Uterus (tissue), 3 donors: ENCODE measurements at regions not wholly inside any gene's neighbourhood (a gene's known extent, or its start where the extent isn't known, plus 50 kb on each side); places are given as distances from the start of the nearest gene placed in this dataset.

Experiments
- DNase-seq, 2 donors: peaks; one replicate each; pipeline ENCODE4 v3.0.0-alpha.2; 2019 to 2020
- H3K27ac ChIP-seq, 2 donors: fragments of 200-600 bp; sonication (generic); 1 replicate in 1 of 2; 2 replicates in 1 of 2; pipeline ENCODE4 v1.5.1; 2016 to 2018
- H3K27me3 ChIP-seq, 2 donors: fragments of 200-600 bp; sonication (generic); one replicate each; pipeline ENCODE4 v1.5.1; 2018 to 2019; ENCODE audit warnings: control low read depth in 1 of 2
- H3K36me3 ChIP-seq, 2 donors: fragments of 200-600 bp; sonication (generic); one replicate each; pipeline ENCODE4 v1.5.1; 2019; ENCODE audit warnings: control low read depth in 1 of 2
- H3K4me1 ChIP-seq, 2 donors: fragments of 200-600 bp; sonication (generic); one replicate each; pipeline ENCODE4 v1.5.1; 2018 to 2019; ENCODE audit warnings: control low read depth in 1 of 2
- H3K4me3 ChIP-seq, 2 donors: fragments of 200-600 bp; sonication (generic); 1 replicate in 1 of 2; 2 replicates in 1 of 2; pipeline ENCODE4 v1.5.1; 2018 to 2019; ENCODE audit warnings: mild to moderate bottlenecking in 1 of 2
- H3K9me3 ChIP-seq, 2 donors: fragments of 200-600 bp; sonication (generic); one replicate each; pipeline ENCODE4 v1.5.1; 2019; ENCODE audit warnings: control low read depth in 1 of 2
- POLR2A ChIP-seq, 2 donors: fragments of 450-650 bp; IDR thresholded peaks; one replicate each; pipeline ENCODE4 v1.6.1; 2016; ENCODE audit warnings: antibody characterized with exemption in 2 of 2, mild to moderate bottlenecking in 1 of 2, moderate library complexity in 1 of 2
- intact Hi-C: fragments of 100-400 bp; cut with DNase I; formaldehyde crosslinking; loops from one replicate; pipeline ENCODE4 v1.15.1; 2023; ENCODE audit warnings: low total_unique reads
- TF ChIP-seq, protein P1 (sequence below), 4 experiments: fragments of 200-600 bp in 2 of 4; fragments of 450-650 bp in 2 of 4; sonication (generic) in 2 of 4; IDR thresholded peaks; one replicate each; pipeline ENCODE4 v1.5.1; 2016 to 2019; ENCODE audit warnings: antibody characterized with exemption in 4 of 4, mild to moderate bottlenecking in 2 of 4, moderate library complexity in 1 of 4
- donor health status: DM: yes; HTN: yes; CAD: no.

DNA sequence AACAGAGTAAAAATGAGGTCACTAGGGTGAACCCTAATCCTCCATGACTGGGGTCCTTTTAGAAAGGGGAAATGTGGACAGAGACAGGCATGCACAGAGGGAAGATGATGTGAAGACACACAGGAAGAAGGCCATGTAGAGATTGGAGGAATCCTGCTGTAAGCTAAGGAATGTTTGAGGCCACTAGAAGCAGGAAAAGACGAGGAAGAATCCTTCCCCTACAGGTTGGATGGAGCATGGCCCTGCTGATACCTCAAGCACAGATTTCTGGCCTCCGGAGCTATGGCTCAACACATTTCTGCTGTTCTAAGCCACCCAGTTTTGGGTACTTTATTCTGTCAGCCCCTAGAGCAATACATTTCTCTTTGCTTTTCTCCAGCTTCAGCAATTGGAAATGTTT is 486.9 kb downstream of the MIAT start:
- intact Hi-C loops: no loop called here
- TF ChIP-seq POLR2A (IDR thresholded peaks at IDR 0.05): no peak
- TF ChIP-seq, protein P1, sequence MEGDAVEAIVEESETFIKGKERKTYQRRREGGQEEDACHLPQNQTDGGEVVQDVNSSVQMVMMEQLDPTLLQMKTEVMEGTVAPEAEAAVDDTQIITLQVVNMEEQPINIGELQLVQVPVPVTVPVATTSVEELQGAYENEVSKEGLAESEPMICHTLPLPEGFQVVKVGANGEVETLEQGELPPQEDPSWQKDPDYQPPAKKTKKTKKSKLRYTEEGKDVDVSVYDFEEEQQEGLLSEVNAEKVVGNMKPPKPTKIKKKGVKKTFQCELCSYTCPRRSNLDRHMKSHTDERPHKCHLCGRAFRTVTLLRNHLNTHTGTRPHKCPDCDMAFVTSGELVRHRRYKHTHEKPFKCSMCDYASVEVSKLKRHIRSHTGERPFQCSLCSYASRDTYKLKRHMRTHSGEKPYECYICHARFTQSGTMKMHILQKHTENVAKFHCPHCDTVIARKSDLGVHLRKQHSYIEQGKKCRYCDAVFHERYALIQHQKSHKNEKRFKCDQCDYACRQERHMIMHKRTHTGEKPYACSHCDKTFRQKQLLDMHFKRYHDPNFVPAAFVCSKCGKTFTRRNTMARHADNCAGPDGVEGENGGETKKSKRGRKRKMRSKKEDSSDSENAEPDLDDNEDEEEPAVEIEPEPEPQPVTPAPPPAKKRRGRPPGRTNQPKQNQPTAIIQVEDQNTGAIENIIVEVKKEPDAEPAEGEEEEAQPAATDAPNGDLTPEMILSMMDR (IDR thresholded peaks at IDR 0.05): no peak
- H3K36me3 ChIP-seq: no peaks in the 10 kb centered on the region

DNA sequence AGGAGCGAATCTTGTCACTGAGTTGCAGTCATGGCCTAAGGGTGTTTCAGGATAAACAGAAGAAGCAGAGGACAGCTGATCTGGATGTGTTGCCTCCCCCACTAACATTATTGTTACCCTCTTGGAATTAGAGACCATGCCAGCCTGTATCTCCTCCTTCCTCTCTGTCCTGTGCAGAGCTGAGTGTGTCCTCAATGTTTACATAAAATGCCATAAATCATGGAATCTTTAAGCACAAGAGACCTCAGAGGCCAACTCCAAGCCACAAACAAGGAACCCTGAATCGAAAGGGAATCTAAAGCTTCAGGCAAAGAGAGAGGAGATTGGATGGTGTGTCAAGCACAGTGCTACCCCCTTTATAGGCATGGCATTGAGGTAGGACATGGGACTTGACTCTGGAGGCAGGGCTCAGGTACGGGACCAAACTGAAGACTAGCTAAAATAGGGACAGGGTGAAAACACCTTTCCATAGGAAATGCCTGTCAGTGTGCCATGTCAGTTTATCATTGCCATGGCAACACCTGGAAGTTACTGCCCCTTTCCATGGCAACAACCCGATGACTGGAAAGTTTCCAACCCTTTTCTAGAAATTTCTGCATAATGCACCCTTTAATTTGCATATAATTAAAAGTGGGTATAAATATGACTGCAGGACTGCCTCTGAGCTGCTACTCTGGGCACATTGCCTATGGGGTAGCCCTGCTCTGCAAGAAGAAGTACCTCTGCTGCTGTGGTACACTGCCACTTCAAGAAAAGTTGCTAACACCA is 489.7 kb downstream of the MIAT start:
- no peak for DNase-seq
- Histone ChIP-seq H3K36me3 (no peaks in the 10 kb centered on the region), H3K27me3 (no peaks in the 10 kb centered on the region), H3K4me3 (no peak overlapping the region), H3K9me3 (no peaks in the 10 kb centered on the region), H3K27ac (no peak overlapping the region), H3K4me1 (no peaks in the 10 kb centered on the region)
- no peak for TF ChIP-seq POLR2A (IDR thresholded peaks at IDR 0.05)
- TF ChIP-seq, protein P1 (IDR thresholded peaks at IDR 0.05): no peak
- intact Hi-C loops: no loop called here

More for the DNA sequence above, 486.9 kb downstream of the MIAT start:
- Histone ChIP-seq H3K4me1 (no peaks in the 10 kb centered on the region), H3K27ac (no peak overlapping the region), H3K27me3 (no peaks in the 10 kb centered on the region), H3K4me3 (no peak overlapping the region), H3K9me3 (no peaks in the 10 kb centered on the region)
- no peak for DNase-seq

DNA sequence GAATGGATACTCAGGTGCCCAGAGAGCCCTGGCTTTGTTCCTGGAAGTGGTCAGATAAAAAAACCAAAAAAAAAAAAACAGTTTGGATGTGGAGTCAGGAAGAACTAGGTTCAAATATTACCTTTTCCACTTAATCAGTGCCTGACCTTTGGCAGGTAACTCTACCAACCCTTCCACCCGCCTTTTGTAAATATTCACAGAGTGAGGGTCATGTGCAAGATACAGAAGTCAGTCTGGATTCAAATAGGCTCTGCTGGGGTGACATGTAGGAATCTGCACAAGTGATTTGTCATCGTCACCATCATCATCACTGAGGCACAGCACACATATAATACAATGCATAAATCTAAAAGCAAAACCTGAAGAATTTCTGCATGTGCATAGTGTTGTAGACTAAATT is 490.7 kb downstream of the MIAT start:
- no peak for TF ChIP-seq POLR2A (IDR thresholded peaks at IDR 0.05)
- TF ChIP-seq, protein P1 (IDR thresholded peaks at IDR 0.05): no peak
- H3K4me1 ChIP-seq: no peaks in the 10 kb centered on the region
- no peak overlapping the region for H3K27ac ChIP-seq
- H3K9me3 ChIP-seq: peaks cover 0 to 7% of the 10 kb centered on the region in 2 donors
- no peak overlapping the region for H3K4me3 ChIP-seq
- intact Hi-C loops: no loop called here
- no peaks in the 10 kb centered on the region for H3K27me3 ChIP-seq
- no peak for DNase-seq
- H3K36me3 ChIP-seq: no peaks in the 10 kb centered on the region

DNA sequence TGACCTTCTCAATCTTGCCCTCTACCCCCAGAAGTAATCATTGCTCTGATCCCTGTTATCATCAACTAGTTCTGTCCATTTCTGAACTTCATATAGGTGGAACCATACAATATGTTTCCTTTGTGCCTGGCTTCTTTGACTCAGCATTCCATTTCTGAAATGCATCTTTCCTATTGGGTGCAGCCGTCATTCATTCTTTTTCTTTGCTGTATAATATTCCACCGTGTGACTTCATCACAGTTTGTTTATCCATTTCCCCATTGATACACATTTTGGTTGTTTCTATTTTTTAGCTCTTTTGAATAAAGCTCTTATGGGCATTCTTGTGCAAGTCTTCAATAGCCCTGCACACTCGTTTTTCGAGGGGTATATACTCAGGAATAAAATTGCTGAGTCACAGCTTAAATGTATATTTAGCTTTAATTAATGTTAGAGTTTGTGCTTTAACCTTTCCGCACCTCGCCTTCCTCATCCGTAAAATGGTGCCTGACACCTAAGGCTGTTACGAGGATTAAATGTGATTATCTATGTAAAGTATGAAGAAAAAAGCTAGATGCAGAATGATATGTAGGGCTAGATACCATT is 491.6 kb downstream of the MIAT start:
- Histone ChIP-seq H3K4me1 (no peaks in the 10 kb centered on the region), H3K27ac (no peak overlapping the region), H3K36me3 (no peaks in the 10 kb centered on the region), H3K9me3 (peaks cover 0 to 7% of the 10 kb centered on the region in 2 donors), H3K4me3 (no peak overlapping the region), H3K27me3 (no peaks in the 10 kb centered on the region)
- no peak for DNase-seq
- TF ChIP-seq, protein P1 (IDR thresholded peaks at IDR 0.05): no peak
- no peak for TF ChIP-seq POLR2A (IDR thresholded peaks at IDR 0.05)
- intact Hi-C loops: no loop called here

DNA sequence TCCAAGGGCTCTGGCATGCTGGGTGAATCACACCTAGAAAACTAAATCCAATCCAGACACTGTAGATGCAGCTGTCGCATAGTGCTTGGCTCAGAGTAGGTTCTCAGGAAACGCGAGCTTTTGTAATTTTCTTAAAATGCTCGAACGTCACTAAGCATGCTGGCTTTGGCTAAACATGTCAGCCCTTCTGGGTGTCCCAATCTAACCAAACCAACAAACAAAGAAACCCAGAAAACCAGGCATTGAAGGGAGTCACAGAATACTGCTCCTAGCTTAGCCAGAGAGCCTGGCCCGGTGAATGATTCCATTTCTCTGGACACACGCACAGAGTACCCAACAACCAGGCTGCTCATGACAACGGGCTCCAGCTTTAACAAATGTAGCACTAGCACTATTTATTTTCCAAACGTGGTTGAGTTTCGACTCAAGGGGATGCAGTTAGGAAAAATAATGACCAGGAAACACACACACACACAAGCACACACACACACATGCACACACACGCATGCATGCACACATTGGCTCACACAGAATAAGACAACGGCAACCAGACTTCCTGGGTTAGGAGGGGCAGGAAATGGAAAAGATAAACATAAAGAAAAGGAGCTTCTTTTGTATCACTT is 492.6 kb downstream of the MIAT start:
- no peak overlapping the region for H3K4me3 ChIP-seq
- H3K36me3 ChIP-seq: no peaks in the 10 kb centered on the region
- intact Hi-C loops: no loop called here
- H3K27me3 ChIP-seq: no peaks in the 10 kb centered on the region
- H3K4me1 ChIP-seq: no peaks in the 10 kb centered on the region
- H3K27ac ChIP-seq: no peak overlapping the region
- TF ChIP-seq POLR2A (IDR thresholded peaks at IDR 0.05): no peak
- TF ChIP-seq, protein P1 (IDR thresholded peaks at IDR 0.05): no peak
- no peak for DNase-seq
- H3K9me3 ChIP-seq: peaks cover 0 to 7% of the 10 kb centered on the region in 2 donors
